ENCODE measurements at regions not wholly inside any gene's neighbourhood (a gene's known extent, or its start where the extent isn't known, plus 50 kb on each side); places are given as distances from the start of the nearest gene placed in this dataset.
"Not testable (repeated sequence)": the region's sequence is repeated elsewhere in the genome, so short reads cannot be mapped to it uniquely, and the experiment has no call there.

- DNase-seq: no peak
Measured at GRCh38 chr1:108314815-108315214, 70.9 kb upstream of the NBPF4 start.

GRCh38 chr1:108316545-108316944, 72.7 kb upstream of the NBPF4 start:
- DNase-seq: no peak

- DNase-seq: no peak
Measured at GRCh38 chr1:108320849-108321248, 77.0 kb upstream of the NBPF4 start.

- not testable (repeated sequence) for DNase-seq
Measured at GRCh38 chr1:108325338-108325737, 81.5 kb upstream of the NBPF4 start.

GRCh38 chr1:108327534-108328466, 83.9 kb upstream of the NBPF4 start:
- no peak for DNase-seq

- DNase-seq: peak; percentile 2
Measured at GRCh38 chr1:108345776-108346531, 102.1 kb upstream of the NBPF4 start.

DNA sequence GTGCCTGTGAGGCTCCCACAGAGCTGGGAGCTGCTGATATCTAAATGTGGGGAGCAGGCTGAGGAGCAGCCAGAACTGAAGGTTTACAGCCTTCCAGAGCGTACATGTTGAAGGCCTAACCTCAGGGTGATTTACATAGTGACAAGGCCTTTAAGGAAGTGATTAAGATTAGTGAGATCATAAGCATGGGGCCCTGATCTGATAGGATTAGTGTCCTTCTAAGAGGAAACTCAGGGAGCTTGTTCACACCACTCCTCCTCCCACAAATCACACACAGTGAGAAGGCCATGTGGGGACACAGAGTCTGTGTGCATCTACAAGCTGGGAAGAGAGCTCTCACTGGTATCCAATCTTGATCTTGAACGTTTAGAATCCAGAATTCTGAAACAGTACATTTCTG, 92.3 kb upstream of the NBPF6 start:
- no peak for DNase-seq

GRCh38 chr1:108380059-108380832, 69.9 kb upstream of the NBPF6 start:
- not testable (repeated sequence) for DNase-seq

Measured in NCI-H524 treated with DMSO at 0.1 percent for 48 hours (cell line).